ENCODE measurements at regions not wholly inside any gene's neighbourhood (a gene's known extent, or its start where the extent isn't known, plus 50 kb on each side); places are given as distances from the start of the nearest gene placed in this dataset.

DNA sequence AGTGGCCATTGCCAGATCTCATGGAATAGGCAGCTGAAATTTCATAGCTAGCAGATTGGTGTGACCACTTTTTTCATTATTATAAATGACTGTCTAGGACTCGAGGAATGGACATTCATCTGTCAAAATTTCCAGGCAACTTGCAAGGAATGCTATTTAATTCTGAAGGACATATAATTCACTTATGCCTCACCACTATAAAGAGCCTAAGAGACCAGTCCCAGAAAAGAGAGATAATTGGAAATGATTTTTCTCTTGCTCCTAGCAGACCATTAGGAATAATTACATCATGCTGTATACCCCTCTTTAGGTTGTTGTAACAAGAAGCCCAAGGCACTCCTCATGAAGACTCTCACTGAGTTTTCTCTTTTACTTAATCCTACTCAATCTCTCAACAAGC lies 557.4 kb upstream of the RAB6C start:
- no peak for DNase-seq
- H3K4me1 Mint-ChIP-seq (ENCODE audit: low read depth, unreplicated experiment) = peaks cover 4% of the 10 kb centered on the region
- no peaks in the 10 kb centered on the region for H3K27me3 Mint-ChIP-seq (ENCODE audit: unreplicated experiment)
- H3K9me3 Mint-ChIP-seq (ENCODE audit: unreplicated experiment) = peaks cover 2% of the 10 kb centered on the region
- no peak overlapping the region for H3K27ac Mint-ChIP-seq (ENCODE audit: unreplicated experiment)
- H3K36me3 Mint-ChIP-seq (ENCODE audit: unreplicated experiment) = peaks cover 12% of the 10 kb centered on the region
- TF ChIP-seq, protein P1, sequence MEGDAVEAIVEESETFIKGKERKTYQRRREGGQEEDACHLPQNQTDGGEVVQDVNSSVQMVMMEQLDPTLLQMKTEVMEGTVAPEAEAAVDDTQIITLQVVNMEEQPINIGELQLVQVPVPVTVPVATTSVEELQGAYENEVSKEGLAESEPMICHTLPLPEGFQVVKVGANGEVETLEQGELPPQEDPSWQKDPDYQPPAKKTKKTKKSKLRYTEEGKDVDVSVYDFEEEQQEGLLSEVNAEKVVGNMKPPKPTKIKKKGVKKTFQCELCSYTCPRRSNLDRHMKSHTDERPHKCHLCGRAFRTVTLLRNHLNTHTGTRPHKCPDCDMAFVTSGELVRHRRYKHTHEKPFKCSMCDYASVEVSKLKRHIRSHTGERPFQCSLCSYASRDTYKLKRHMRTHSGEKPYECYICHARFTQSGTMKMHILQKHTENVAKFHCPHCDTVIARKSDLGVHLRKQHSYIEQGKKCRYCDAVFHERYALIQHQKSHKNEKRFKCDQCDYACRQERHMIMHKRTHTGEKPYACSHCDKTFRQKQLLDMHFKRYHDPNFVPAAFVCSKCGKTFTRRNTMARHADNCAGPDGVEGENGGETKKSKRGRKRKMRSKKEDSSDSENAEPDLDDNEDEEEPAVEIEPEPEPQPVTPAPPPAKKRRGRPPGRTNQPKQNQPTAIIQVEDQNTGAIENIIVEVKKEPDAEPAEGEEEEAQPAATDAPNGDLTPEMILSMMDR (IDR thresholded peaks at IDR 0.05; ENCODE audit: partially characterized antibody, unreplicated experiment) = no peak
- no peak overlapping the region for H3K4me3 Mint-ChIP-seq (ENCODE audit: unreplicated experiment)

DNA sequence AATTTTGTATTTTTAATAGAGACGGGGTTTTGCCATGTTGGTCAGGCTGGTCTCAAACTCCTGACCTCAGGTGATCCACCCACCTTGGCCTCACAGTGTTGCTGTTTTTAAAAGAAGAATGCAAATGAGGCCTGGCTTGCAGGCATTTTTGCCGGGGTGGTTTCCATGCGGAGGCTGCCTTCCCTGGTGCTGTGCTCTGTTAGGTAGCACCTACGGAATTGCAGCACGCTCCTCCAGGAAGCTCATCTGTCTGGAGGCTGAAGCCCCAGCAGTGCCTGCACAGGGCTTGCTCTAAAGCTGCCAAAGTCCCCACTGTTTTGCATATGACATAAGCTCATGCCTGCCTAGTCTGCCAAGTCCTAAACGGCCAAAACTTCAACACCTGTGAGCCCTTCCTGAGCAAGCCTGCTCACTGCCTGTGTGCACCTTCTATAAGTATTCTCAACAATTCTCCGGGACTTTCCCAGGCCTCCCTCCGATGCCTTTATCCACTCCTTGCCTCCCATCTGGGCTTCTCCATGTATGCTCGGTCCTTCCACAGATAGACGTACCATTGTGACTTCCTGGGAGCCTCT lies 551.3 kb upstream of the RAB6C start:
- TF ChIP-seq, protein P1 (IDR thresholded peaks at IDR 0.05; ENCODE audit: partially characterized antibody, unreplicated experiment) = no peak
- H3K4me1 Mint-ChIP-seq (ENCODE audit: low read depth, unreplicated experiment) = peaks cover 12% of the 10 kb centered on the region
- peaks cover 2% of the 10 kb centered on the region for H3K27me3 Mint-ChIP-seq (ENCODE audit: unreplicated experiment)
- H3K4me3 Mint-ChIP-seq (ENCODE audit: unreplicated experiment) = no peak overlapping the region
- no peak overlapping the region for H3K27ac Mint-ChIP-seq (ENCODE audit: unreplicated experiment)
- no peaks in the 10 kb centered on the region for H3K36me3 Mint-ChIP-seq (ENCODE audit: unreplicated experiment)
- peaks cover 7% of the 10 kb centered on the region for H3K9me3 Mint-ChIP-seq (ENCODE audit: unreplicated experiment)
- no peak for DNase-seq

DNA sequence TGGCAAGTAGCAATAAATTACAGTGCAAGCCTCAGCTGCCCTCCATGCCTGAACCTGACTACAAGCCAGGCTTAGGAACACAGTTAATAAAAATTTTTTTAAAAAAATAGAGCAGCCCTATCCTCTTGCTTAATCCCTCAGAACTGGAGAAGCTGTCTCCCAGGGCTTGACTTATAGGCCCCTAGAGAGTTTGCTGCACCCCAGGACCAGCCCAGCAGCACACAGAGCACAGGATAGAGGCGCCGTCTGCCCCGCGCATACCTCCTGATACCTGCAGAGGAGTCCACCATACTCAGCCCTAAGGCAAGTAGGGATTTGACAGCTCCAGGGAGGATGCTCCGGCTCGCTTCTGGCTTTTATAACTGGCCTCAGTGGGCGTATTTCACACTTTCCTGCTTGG lies 548.6 kb upstream of the RAB6C start:
- no peak for DNase-seq
- Mint-ChIP-seq H3K4me1 (ENCODE audit: low read depth, unreplicated experiment) (peaks cover 12% of the 10 kb centered on the region), H3K36me3 (ENCODE audit: unreplicated experiment) (no peaks in the 10 kb centered on the region), H3K4me3 (ENCODE audit: unreplicated experiment) (no peak overlapping the region), H3K27me3 (ENCODE audit: unreplicated experiment) (peaks cover 5% of the 10 kb centered on the region), H3K9me3 (ENCODE audit: unreplicated experiment) (peaks cover 5% of the 10 kb centered on the region), H3K27ac (ENCODE audit: unreplicated experiment) (no peak overlapping the region)
- TF ChIP-seq, protein P1 (IDR thresholded peaks at IDR 0.05; ENCODE audit: partially characterized antibody, unreplicated experiment) = no peak

DNA sequence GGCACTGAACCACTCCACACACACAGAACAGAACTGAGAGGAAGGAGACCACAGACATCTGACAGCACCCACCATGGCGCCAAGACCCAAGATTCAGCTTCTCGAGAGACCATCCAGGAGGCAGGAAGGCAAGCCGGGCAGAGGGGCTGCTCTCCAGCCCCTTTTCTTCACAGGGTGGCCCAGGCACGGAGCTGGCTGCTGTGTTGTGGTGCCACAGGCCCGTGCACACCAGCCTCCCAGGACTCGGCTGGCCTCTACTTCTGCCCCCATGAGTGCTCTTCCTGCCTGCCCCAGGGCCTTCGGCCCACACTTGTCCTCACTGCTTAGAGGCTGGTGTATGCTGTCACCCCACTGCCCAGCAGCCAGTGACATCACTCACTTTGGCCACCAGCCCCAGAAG lies 547.6 kb upstream of the RAB6C start:
- TF ChIP-seq, protein P1 (IDR thresholded peaks at IDR 0.05; ENCODE audit: partially characterized antibody, unreplicated experiment) = no peak
- DNase-seq = no peak
- peaks cover 5% of the 10 kb centered on the region for H3K27me3 Mint-ChIP-seq (ENCODE audit: unreplicated experiment)

DNA sequence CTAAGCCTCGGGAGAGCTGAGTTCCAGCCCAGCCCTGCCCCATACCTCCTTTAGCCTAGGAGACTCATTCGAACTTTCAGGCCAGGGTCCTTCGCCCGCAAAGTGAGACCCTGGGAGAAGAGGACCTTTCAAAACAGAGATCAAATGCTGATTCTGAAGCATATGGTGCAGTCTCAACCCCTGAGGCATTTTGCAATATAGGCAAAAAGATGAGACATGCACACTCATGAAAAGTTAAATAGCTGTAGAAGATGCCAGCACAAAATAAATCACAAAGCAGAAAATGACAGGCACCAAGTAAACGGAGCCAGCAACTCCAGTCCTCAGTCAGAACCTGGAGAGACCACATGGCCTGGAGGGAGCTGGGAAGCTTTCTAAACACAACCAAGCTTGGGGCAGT lies 542.7 kb upstream of the RAB6C start:
- Mint-ChIP-seq H3K9me3 (ENCODE audit: unreplicated experiment) (peaks cover 5% of the 10 kb centered on the region), H3K27ac (ENCODE audit: unreplicated experiment) (peak overlapping the region; percentile 23), H3K4me1 (ENCODE audit: low read depth, unreplicated experiment) (peaks cover 12% of the 10 kb centered on the region), H3K4me3 (ENCODE audit: unreplicated experiment) (peak overlapping the region; percentile 4), H3K36me3 (ENCODE audit: unreplicated experiment) (no peaks in the 10 kb centered on the region), H3K27me3 (ENCODE audit: unreplicated experiment) (peaks cover 3% of the 10 kb centered on the region)
- TF ChIP-seq, protein P1 (IDR thresholded peaks at IDR 0.05; ENCODE audit: partially characterized antibody, unreplicated experiment) = no peak
- DNase-seq = no peak

More for the DNA sequence above, 547.6 kb upstream of the RAB6C start:
- H3K4me3 Mint-ChIP-seq (ENCODE audit: unreplicated experiment) = no peak overlapping the region
- H3K36me3 Mint-ChIP-seq (ENCODE audit: unreplicated experiment) = no peaks in the 10 kb centered on the region
- H3K9me3 Mint-ChIP-seq (ENCODE audit: unreplicated experiment) = peaks cover 7% of the 10 kb centered on the region
- H3K4me1 Mint-ChIP-seq (ENCODE audit: low read depth, unreplicated experiment) = peaks cover 10% of the 10 kb centered on the region
- H3K27ac Mint-ChIP-seq (ENCODE audit: unreplicated experiment) = no peak overlapping the region

Data from glutamatergic neuron (in vitro differentiated cells).